Neural cell (in vitro differentiated cells): ENCODE measurements at regions not wholly inside any gene's neighbourhood (a gene's known extent, or its start where the extent isn't known, plus 50 kb on each side); places are given as distances from the start of the nearest gene placed in this dataset.

Experiments
- EP300 ChIP-seq: fragments of 450-650 bp; conservative IDR thresholded peaks from 2 replicates; pipeline ENCODE4 v1.6.1; 2014; ENCODE audit warnings: antibody characterized with exemption, mild to moderate bottlenecking, moderate library complexity; ENCODE audit not compliant: poor library complexity, severe bottlenecking
- POLR2AphosphoS5 ChIP-seq: IDR thresholded peaks from 2 replicates; pipeline ENCODE4 v1.6.1; 2012
- RAD21 ChIP-seq: fragments of 450-650 bp; conservative IDR thresholded peaks from 2 replicates; pipeline ENCODE4 v1.6.1; 2014; ENCODE audit warnings: antibody characterized with exemption, mild to moderate bottlenecking, moderate library complexity
- TF ChIP-seq, protein P1 (sequence below): fragments of 450-650 bp; IDR thresholded peaks from 2 replicates; pipeline ENCODE4 v1.5.1; 2014; ENCODE audit warnings: antibody characterized with exemption, mild to moderate bottlenecking, moderate library complexity; ENCODE audit not compliant: poor library complexity, severe bottlenecking

DNA sequence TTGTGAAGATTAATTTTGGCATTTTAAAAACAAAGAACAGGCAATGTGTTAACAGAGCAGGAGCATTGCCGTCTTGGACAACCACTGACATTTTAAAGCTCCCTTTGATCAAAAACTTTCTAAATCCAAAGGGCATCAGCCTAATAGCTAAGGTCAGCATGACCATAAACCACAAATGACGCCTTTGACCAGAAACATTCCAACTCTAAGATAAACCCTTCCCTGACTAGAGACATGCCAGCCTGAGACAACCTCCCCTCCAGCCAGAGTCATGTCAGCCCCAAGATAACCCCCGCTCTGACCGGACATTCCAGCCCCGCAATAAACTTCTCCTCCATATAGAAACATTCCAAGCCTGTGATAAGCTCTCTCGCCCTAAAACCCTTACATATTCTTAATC, 949.4 kb upstream of the POT1 start:
- TF ChIP-seq, protein P1, sequence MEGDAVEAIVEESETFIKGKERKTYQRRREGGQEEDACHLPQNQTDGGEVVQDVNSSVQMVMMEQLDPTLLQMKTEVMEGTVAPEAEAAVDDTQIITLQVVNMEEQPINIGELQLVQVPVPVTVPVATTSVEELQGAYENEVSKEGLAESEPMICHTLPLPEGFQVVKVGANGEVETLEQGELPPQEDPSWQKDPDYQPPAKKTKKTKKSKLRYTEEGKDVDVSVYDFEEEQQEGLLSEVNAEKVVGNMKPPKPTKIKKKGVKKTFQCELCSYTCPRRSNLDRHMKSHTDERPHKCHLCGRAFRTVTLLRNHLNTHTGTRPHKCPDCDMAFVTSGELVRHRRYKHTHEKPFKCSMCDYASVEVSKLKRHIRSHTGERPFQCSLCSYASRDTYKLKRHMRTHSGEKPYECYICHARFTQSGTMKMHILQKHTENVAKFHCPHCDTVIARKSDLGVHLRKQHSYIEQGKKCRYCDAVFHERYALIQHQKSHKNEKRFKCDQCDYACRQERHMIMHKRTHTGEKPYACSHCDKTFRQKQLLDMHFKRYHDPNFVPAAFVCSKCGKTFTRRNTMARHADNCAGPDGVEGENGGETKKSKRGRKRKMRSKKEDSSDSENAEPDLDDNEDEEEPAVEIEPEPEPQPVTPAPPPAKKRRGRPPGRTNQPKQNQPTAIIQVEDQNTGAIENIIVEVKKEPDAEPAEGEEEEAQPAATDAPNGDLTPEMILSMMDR: no peak
- TF ChIP-seq POLR2AphosphoS5 (no peak), RAD21 (no peak), EP300 (no peak)
